Fibroblast of pulmonary artery (primary cell): ENCODE measurements at regions not wholly inside any gene's neighbourhood (a gene's known extent, or its start where the extent isn't known, plus 50 kb on each side); places are given as distances from the start of the nearest gene placed in this dataset.

Experiments used
- DNase-seq: peaks from one replicate; pipeline ENCODE4 v3.0.0-alpha.2; 2010; ENCODE audit warnings: low read depth
- H3K4me3 ChIP-seq: replicated peaks from 2 replicates; pipeline ENCODE4 v1.5.1; 2011; ENCODE audit warnings: low read depth, mild to moderate bottlenecking, control low read depth, low read length, moderate library complexity
- TF ChIP-seq, protein P1 (sequence below): IDR thresholded peaks from 2 replicates; pipeline ENCODE4 v1.5.1; 2011; ENCODE audit warnings: mild to moderate bottlenecking, control low read depth, low read length, inconsistent platforms; ENCODE audit errors: missing control alignments

DNA sequence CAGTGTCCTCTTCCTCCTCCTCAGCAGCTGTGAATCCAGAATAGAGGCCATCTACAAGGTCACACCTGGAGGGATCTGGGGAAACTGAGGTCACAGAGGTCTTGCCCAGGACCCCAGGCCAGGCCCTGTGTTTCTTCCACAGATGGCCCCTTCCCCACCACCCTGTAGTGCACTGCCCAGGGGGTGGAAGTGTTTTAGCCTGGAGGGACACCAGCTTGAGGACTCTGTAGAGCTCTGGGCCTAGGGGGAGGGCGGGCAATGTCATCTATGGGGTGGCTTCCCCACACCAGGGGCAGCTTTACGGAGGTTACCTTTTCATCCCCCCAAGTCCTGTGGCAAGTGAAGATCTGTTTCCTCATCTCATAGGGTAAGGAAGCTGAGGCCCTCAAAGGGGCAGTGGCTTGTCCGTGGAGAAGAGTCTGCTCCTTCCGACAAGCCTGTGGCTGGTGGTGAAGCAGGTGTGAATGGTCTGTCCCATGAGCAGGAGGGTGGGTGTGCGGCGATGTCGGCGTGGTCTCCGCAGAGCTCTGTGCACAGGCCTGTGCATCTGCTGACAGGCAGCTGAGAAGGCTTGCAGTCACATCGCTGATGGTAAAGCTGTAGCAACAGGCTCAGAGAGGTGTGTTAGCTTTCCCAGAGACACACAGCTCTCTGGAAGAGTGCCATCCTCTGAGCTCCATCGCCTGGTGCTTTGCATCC lies 74.1 kb upstream of the WNT7B start:
- H3K4me3 ChIP-seq = no peak overlapping the region
- no peak for DNase-seq

DNA sequence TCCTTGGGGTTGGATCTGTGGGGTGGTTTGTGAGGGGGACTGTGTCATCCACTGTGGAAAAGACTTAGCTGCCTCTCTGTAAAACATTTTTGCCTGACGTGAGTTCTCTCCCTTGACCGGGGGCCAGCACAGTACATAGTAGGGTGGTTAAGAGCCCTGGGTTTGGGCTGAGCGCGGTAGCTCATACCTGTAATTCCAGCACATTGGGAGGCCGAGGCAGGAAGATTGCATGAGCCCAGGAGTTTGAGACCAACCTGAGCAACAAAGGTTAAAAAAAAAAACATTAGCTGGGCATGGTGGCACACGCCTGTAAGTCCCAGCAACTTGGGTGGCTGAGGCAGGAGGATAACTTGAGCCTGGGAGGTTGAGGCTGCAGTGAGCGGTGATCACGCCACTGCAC lies 74.7 kb upstream of the WNT7B start:
- TF ChIP-seq, protein P1, sequence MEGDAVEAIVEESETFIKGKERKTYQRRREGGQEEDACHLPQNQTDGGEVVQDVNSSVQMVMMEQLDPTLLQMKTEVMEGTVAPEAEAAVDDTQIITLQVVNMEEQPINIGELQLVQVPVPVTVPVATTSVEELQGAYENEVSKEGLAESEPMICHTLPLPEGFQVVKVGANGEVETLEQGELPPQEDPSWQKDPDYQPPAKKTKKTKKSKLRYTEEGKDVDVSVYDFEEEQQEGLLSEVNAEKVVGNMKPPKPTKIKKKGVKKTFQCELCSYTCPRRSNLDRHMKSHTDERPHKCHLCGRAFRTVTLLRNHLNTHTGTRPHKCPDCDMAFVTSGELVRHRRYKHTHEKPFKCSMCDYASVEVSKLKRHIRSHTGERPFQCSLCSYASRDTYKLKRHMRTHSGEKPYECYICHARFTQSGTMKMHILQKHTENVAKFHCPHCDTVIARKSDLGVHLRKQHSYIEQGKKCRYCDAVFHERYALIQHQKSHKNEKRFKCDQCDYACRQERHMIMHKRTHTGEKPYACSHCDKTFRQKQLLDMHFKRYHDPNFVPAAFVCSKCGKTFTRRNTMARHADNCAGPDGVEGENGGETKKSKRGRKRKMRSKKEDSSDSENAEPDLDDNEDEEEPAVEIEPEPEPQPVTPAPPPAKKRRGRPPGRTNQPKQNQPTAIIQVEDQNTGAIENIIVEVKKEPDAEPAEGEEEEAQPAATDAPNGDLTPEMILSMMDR = no peak
- H3K4me3 ChIP-seq = no peak overlapping the region
- DNase-seq = no peak

More for the DNA sequence above, 74.1 kb upstream of the WNT7B start:
- TF ChIP-seq, protein P1 = no peak

DNA sequence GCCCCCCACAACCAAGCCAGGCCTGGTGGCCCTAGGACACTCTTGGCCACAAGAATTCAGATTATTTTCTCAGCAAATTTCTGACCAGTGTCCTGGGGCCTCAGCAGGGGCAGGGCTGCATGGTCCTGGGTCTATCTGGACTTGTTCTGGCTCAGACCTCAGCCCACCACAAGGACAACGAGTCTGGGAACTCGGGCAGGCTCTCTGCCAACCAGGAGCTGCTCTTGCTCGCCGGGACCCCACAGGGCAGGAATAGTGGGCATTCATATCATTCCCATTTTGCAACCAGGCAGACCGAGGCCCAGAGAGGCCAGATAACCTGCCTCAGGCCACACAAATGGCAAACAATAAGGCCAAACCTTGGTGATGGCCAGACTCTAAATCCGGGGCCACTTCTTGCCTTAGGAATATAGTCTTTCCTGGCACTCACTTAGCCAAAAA lies 75.4 kb upstream of the WNT7B start:
- TF ChIP-seq, protein P1 = no peak
- H3K4me3 ChIP-seq = peak overlapping the region; percentile 60
- DNase-seq = no peak

DNA sequence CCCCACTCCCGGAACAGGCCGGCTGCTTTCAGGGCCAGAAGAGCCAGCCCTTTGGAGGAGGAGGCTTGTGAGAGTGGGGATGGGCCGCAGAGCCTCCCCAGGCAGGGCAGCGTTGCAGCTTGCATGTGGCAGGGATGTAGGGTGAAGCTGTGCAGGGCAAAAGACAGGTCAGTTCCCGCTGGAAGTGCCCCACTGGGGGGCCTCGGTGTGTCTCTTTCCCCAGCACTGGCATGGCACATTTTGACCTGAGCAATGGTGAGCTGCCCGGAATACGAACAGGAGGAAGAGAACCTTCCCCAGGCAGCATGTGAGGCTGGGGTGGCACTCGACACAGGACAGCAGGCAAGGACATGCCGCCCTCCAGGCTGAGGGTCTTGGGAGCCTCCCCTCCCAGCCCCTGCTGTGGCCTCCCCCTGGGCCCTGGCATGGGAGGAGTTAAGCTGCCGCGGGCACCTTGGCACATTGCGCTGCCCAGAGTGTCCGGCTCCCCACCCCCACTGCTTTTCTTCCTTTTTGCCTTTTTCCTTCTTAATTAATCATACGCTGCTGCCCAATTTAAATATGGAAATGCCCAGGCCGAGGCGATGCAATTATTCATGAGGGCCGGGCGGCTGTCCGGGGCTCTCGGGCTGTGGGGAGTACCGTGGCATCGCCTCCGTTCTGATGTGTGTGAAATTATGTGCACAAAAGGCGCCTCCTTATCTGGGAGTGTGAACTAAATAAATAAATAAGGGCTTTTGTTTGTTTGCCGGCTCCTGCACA lies 76.0 kb upstream of the WNT7B start:
- TF ChIP-seq, protein P1 = no peak
- H3K4me3 ChIP-seq = peak overlapping the region; percentile 60
- peak; percentile 47 for DNase-seq

DNA sequence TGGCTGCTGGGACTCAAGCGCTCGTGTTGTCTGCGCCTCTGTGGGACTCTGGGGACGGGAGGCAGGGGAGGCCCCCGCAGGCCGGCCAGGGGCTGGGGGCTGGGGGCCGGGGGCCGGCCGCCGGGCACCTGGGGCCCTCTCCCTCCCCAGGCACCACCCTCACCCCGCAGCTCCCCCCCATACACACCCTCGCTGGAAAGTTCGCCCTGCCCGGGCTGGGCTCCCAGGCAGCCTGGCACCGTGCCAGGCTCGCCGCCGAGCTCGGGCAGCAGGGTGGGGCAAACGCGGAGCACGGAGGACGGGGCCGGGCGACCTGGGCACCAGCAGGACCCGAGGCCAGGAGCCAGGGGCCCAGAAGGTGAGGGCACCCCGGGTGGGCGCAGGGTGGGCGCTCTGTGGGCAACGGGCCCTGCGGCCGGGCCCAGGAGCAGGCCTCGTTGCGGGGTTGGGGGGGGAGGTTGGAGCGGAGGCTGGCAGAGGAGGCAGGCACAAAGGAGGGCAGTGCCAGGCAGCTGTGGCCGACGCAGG lies 76.7 kb upstream of the WNT7B start:
- TF ChIP-seq, protein P1 = no peak

DNA sequence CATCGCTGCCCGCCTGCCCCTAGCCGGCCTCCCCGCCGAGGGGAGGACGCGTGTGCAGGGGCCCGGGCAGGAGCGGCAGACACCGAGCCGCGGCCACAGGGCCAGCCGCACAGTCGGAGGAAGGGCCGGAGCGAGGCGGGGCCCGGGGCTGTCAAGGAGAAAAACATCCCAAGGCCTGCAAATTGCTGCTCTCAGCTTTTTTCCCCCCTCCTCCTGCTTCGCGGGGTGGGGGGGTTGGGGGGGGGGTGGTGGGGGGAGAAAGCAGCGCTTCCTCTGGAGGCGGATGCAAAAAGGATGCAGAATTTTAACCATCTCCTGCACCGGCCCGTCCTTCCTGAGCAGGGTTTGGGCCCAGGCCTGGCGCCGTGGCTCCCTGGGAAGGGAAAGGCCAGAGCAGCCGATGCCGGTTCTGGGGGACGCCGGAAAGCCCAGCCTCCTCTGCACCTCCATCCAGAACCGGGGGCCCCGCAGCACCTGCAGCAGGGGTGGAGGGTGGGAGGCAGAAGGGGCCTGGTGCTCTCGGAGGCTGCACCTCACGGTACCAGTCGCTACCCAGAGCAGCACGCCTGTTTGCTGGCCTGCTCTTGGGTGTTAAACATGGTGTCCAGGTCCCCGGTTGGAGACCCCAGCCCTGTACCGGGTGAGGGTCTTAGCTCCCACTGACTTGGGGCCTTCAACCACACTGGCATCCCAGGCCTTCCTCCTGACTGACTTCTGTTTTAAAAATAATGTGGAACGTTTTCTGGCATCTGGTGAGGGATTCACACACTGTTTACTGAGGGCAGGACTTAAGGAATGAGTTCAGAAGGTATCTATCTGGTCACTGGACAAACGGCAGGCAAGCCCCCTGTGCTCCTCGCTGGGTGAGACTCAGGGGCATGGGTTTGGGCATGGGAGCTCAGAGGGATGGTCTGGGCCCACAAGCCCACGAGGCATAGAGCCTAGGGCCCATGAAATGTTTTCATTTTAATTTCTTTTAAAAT lies 77.4 kb upstream of the WNT7B start:
- DNase-seq = peak; percentile 77
- H3K4me3 ChIP-seq = peak overlapping the region; percentile 60
- TF ChIP-seq, protein P1 = no peak

More for the DNA sequence above, 76.7 kb upstream of the WNT7B start:
- peak overlapping the region; percentile 60 for H3K4me3 ChIP-seq
- DNase-seq = peak; percentile 57
